ENCODE measurements at regions not wholly inside any gene's neighbourhood (a gene's known extent, or its start where the extent isn't known, plus 50 kb on each side); places are given as distances from the start of the nearest gene placed in this dataset.

GRCh38 chr9:86794391-86795046, 152.8 kb downstream of the GAS1 start:
- Histone ChIP-seq H3K36me3 (ENCODE audit: insufficient read depth, low read length) (no peaks in the 10 kb centered on the region), H4K20me1 (ENCODE audit: insufficient read depth, low read length) (no peaks in the 10 kb centered on the region), H3K4me1 (ENCODE audit: insufficient read depth, low read length, severe bottlenecking) (no peaks in the 10 kb centered on the region), H3K9me2 (ENCODE audit: low read depth, low read length) (no peaks in the 10 kb centered on the region), H3F3A (ENCODE audit: insufficient read depth, low read length) (no peaks in the 10 kb centered on the region), H3K27ac (ENCODE audit: low read depth, low read length, poor library complexity, severe bottlenecking) (no peak overlapping the region), H3K27me3 (ENCODE audit: insufficient read depth, low read length) (no peaks in the 10 kb centered on the region; the same call in 1 of the 2 replicates), H2AFZ (ENCODE audit: low read length) (no peak overlapping the region), H3K4me2 (ENCODE audit: low read length) (no peak overlapping the region), H3K4me3 (ENCODE audit: low read depth, low read length, poor library complexity, severe bottlenecking) (no peak overlapping the region), H3K9ac (ENCODE audit: low read length) (no peak overlapping the region), H3K9me3 (ENCODE audit: low read length) (no peaks in the 10 kb centered on the region), H3K79me2 (ENCODE audit: insufficient read depth, low read length) (no peaks in the 10 kb centered on the region)
- TF ChIP-seq CTCF (IDR thresholded peaks at IDR 0.05; ENCODE audit: low read length) = no peak
- no peak for TF ChIP-seq EZH2 (IDR thresholded peaks at IDR 0.05; ENCODE audit: borderline replicate concordance, low read length)

GRCh38 chr9:86792136-86792535, 155.2 kb downstream of the GAS1 start:
- no peaks in the 10 kb centered on the region for H4K20me1 ChIP-seq (ENCODE audit: insufficient read depth, low read length)
- H3K4me2 ChIP-seq (ENCODE audit: low read length) = no peak overlapping the region
- H3K9ac ChIP-seq (ENCODE audit: low read length) = no peak overlapping the region
- H3K79me2 ChIP-seq (ENCODE audit: insufficient read depth, low read length) = no peaks in the 10 kb centered on the region
- H3K4me1 ChIP-seq (ENCODE audit: insufficient read depth, low read length, severe bottlenecking) = no peaks in the 10 kb centered on the region
- no peak overlapping the region for H2AFZ ChIP-seq (ENCODE audit: low read length)
- TF ChIP-seq CTCF (IDR thresholded peaks at IDR 0.05; ENCODE audit: low read length) (no peak), EZH2 (IDR thresholded peaks at IDR 0.05; ENCODE audit: borderline replicate concordance, low read length) (no peak)
- H3K9me2 ChIP-seq (ENCODE audit: low read depth, low read length) = no peaks in the 10 kb centered on the region
- no peaks in the 10 kb centered on the region for H3F3A ChIP-seq (ENCODE audit: insufficient read depth, low read length)
- H3K9me3 ChIP-seq (ENCODE audit: low read length) = no peaks in the 10 kb centered on the region
- no peak overlapping the region for H3K27ac ChIP-seq (ENCODE audit: low read depth, low read length, poor library complexity, severe bottlenecking)
- no peak overlapping the region for H3K4me3 ChIP-seq (ENCODE audit: low read depth, low read length, poor library complexity, severe bottlenecking)
- no peaks in the 10 kb centered on the region for H3K36me3 ChIP-seq (ENCODE audit: insufficient read depth, low read length)
- no peaks in the 10 kb centered on the region for H3K27me3 ChIP-seq (ENCODE audit: insufficient read depth, low read length)

- Histone ChIP-seq H3K9ac (ENCODE audit: low read length) (no peak overlapping the region), H3K27ac (ENCODE audit: low read depth, low read length, poor library complexity, severe bottlenecking) (no peak overlapping the region), H3K4me3 (ENCODE audit: low read depth, low read length, poor library complexity, severe bottlenecking) (no peak overlapping the region)
These were observed 156.5 kb downstream of the GAS1 start for GRCh38 chr9:86790805-86791204.

More at GRCh38 chr9:86790805-86791204, 156.5 kb downstream of the GAS1 start:
- Histone ChIP-seq H3K4me2 (ENCODE audit: low read length) (no peak overlapping the region), H3F3A (ENCODE audit: insufficient read depth, low read length) (no peaks in the 10 kb centered on the region), H2AFZ (ENCODE audit: low read length) (no peak overlapping the region), H3K9me3 (ENCODE audit: low read length) (no peaks in the 10 kb centered on the region), H3K36me3 (ENCODE audit: insufficient read depth, low read length) (no peaks in the 10 kb centered on the region), H3K9me2 (ENCODE audit: low read depth, low read length) (no peaks in the 10 kb centered on the region), H3K27me3 (ENCODE audit: insufficient read depth, low read length) (no peaks in the 10 kb centered on the region), H4K20me1 (ENCODE audit: insufficient read depth, low read length) (no peaks in the 10 kb centered on the region), H3K79me2 (ENCODE audit: insufficient read depth, low read length) (no peaks in the 10 kb centered on the region), H3K4me1 (ENCODE audit: insufficient read depth, low read length, severe bottlenecking) (no peaks in the 10 kb centered on the region)
- TF ChIP-seq CTCF (IDR thresholded peaks at IDR 0.05; ENCODE audit: low read length) (no peak), EZH2 (IDR thresholded peaks at IDR 0.05; ENCODE audit: borderline replicate concordance, low read length) (no peak)

Data from OCI-LY1 (cell line).